Activated CD4-positive, alpha-beta memory T cell treated with anti-CD3 and anti-CD28 coated beads for 36 hours (primary cell): ENCODE measurements at regions not wholly inside any gene's neighbourhood (a gene's known extent, or its start where the extent isn't known, plus 50 kb on each side); places are given as distances from the start of the nearest gene placed in this dataset.

Source experiments
- CTCF ChIA-PET: fragments of 350-600 bp; sonication (Branson Sonifier 250); formaldehyde crosslinking; loops from one replicate; lab custom pipeline; 2021; ENCODE audit warnings: antibody characterized with exemption, inconsistent platforms; lab: Charles Lee
- POLR2A ChIA-PET: fragments of 350-600 bp; sonication (Branson Sonifier 250); formaldehyde crosslinking; loops from one replicate; lab custom pipeline; 2021; ENCODE audit warnings: antibody characterized with exemption; lab: Charles Lee
- DNase-seq: peaks from one replicate; pipeline ENCODE4 v3.0.0-alpha.2; 2020
- H3K27ac Mint-ChIP-seq: one replicate; pipeline ENCODE4 v1.8.0; 2021; ENCODE audit warnings: mixed read lengths
- H3K27me3 Mint-ChIP-seq: one replicate; pipeline ENCODE4 v1.8.0; 2021; ENCODE audit warnings: mixed read lengths
- H3K36me3 Mint-ChIP-seq: one replicate; pipeline ENCODE4 v1.8.0; 2021; ENCODE audit warnings: mixed read lengths
- H3K4me1 Mint-ChIP-seq: one replicate; pipeline ENCODE4 v1.8.0; 2021; ENCODE audit warnings: low read depth, mixed read lengths
- H3K4me3 Mint-ChIP-seq: one replicate; pipeline ENCODE4 v1.8.0; 2021; ENCODE audit warnings: mild to moderate bottlenecking, mixed read lengths
- H3K9me3 Mint-ChIP-seq: one replicate; pipeline ENCODE4 v1.8.0; 2021; ENCODE audit warnings: mixed read lengths
- intact Hi-C: fragments of 100-400 bp; cut with micrococcal nuclease; formaldehyde crosslinking; loops from one replicate; pipeline ENCODE4 v1.15.1; 2023

- Mint-ChIP-seq H3K9me3 (peaks cover 31% of the 10 kb centered on the region), H3K4me1 (no peaks in the 10 kb centered on the region), H3K36me3 (no peaks in the 10 kb centered on the region), H3K4me3 (no peak overlapping the region), H3K27me3 (no peaks in the 10 kb centered on the region), H3K27ac (no peak overlapping the region)
- intact Hi-C loops = no loop called here
- POLR2A ChIA-PET = no interaction called here
- CTCF ChIA-PET = no interaction called here
- DNase-seq = no peak
These were observed 780.3 kb downstream of the DTWD2 start for GRCh38 chr5:118208031-118208453.

GRCh38 chr5:118199801-118200200 is 788.5 kb downstream of the DTWD2 start:
- H3K36me3 Mint-ChIP-seq = no peaks in the 10 kb centered on the region
- no peaks in the 10 kb centered on the region for H3K27me3 Mint-ChIP-seq
- no peaks in the 10 kb centered on the region for H3K4me1 Mint-ChIP-seq
- CTCF ChIA-PET = no interaction called here
- intact Hi-C loops = no loop called here
- no peak for DNase-seq
- no peak overlapping the region for H3K4me3 Mint-ChIP-seq
- H3K9me3 Mint-ChIP-seq = peaks cover 5% of the 10 kb centered on the region
- H3K27ac Mint-ChIP-seq = no peak overlapping the region
- POLR2A ChIA-PET = no interaction called here

GRCh38 chr5:118196229-118196628 is 792.1 kb downstream of the DTWD2 start:
- CTCF ChIA-PET = no interaction called here

GRCh38 chr5:118195211-118195610 is 793.1 kb downstream of the DTWD2 start:
- Mint-ChIP-seq H3K27ac (no peak overlapping the region), H3K4me1 (no peaks in the 10 kb centered on the region), H3K4me3 (no peak overlapping the region), H3K36me3 (no peaks in the 10 kb centered on the region), H3K9me3 (peaks cover 2% of the 10 kb centered on the region), H3K27me3 (no peaks in the 10 kb centered on the region)
- CTCF ChIA-PET = no interaction called here
- DNase-seq = no peak
- intact Hi-C loops = no loop called here
- POLR2A ChIA-PET = no interaction called here

More at GRCh38 chr5:118196229-118196628, 792.1 kb downstream of the DTWD2 start:
- POLR2A ChIA-PET = no interaction called here
- no peak for DNase-seq
- intact Hi-C loops = no loop called here
- Mint-ChIP-seq H3K9me3 (peaks cover 2% of the 10 kb centered on the region), H3K27me3 (no peaks in the 10 kb centered on the region), H3K4me1 (no peaks in the 10 kb centered on the region), H3K36me3 (no peaks in the 10 kb centered on the region), H3K27ac (no peak overlapping the region), H3K4me3 (no peak overlapping the region)

GRCh38 chr5:118193194-118193905 is 795.0 kb downstream of the DTWD2 start:
- POLR2A ChIA-PET = no interaction called here
- peaks cover 4% of the 10 kb centered on the region for H3K9me3 Mint-ChIP-seq
- no peaks in the 10 kb centered on the region for H3K36me3 Mint-ChIP-seq
- H3K27ac Mint-ChIP-seq = no peak overlapping the region
- H3K4me1 Mint-ChIP-seq = no peaks in the 10 kb centered on the region
- intact Hi-C loops = no loop called here
- no peak overlapping the region for H3K4me3 Mint-ChIP-seq
- CTCF ChIA-PET = no interaction called here
- DNase-seq = no peak
- no peaks in the 10 kb centered on the region for H3K27me3 Mint-ChIP-seq

GRCh38 chr5:118185018-118185417 is 803.3 kb downstream of the DTWD2 start:
- no peak for DNase-seq
- ChIA-PET POLR2A (no interaction called here), CTCF (no interaction called here)
- Mint-ChIP-seq H3K4me3 (no peak overlapping the region), H3K27me3 (no peaks in the 10 kb centered on the region), H3K4me1 (no peaks in the 10 kb centered on the region), H3K9me3 (peaks cover 2% of the 10 kb centered on the region), H3K36me3 (no peaks in the 10 kb centered on the region), H3K27ac (no peak overlapping the region)
- intact Hi-C loops = no loop called here

GRCh38 chr5:118176146-118176545 is 812.2 kb downstream of the DTWD2 start:
- Mint-ChIP-seq H3K27ac (no peak overlapping the region), H3K4me1 (no peaks in the 10 kb centered on the region), H3K36me3 (no peaks in the 10 kb centered on the region), H3K27me3 (no peaks in the 10 kb centered on the region), H3K4me3 (no peak overlapping the region), H3K9me3 (peaks cover 16% of the 10 kb centered on the region)
- ChIA-PET CTCF (interaction anchor here (0.7 kb wide), 1 partner anchor 33 kb away, joined by 5 read pairs; no protein-coding TSS in a partner anchor), POLR2A (no interaction called here)
- DNase-seq = no peak
- intact Hi-C loops = no loop called here

GRCh38 chr5:118174671-118175070 is 813.7 kb downstream of the DTWD2 start:
- H3K36me3 Mint-ChIP-seq = no peaks in the 10 kb centered on the region
- DNase-seq = no peak
- no peak overlapping the region for H3K4me3 Mint-ChIP-seq
- peaks cover 16% of the 10 kb centered on the region for H3K9me3 Mint-ChIP-seq
- H3K27me3 Mint-ChIP-seq = no peaks in the 10 kb centered on the region
- H3K4me1 Mint-ChIP-seq = no peaks in the 10 kb centered on the region
- no peak overlapping the region for H3K27ac Mint-ChIP-seq
- ChIA-PET CTCF (no interaction called here), POLR2A (no interaction called here)
- intact Hi-C loops = no loop called here

- POLR2A ChIA-PET = no interaction called here
- no peak overlapping the region for H3K27ac Mint-ChIP-seq
- intact Hi-C loops = no loop called here
These were observed 815.0 kb downstream of the DTWD2 start for GRCh38 chr5:118173340-118173739.

GRCh38 chr5:118165619-118166018 is 822.7 kb downstream of the DTWD2 start:
- ChIA-PET POLR2A (no interaction called here), CTCF (no interaction called here)
- peaks cover 11% of the 10 kb centered on the region for H3K9me3 Mint-ChIP-seq
- no peak for DNase-seq
- H3K4me3 Mint-ChIP-seq = no peak overlapping the region
- intact Hi-C loops = no loop called here
- no peak overlapping the region for H3K27ac Mint-ChIP-seq
- no peaks in the 10 kb centered on the region for H3K36me3 Mint-ChIP-seq
- H3K4me1 Mint-ChIP-seq = no peaks in the 10 kb centered on the region
- H3K27me3 Mint-ChIP-seq = no peaks in the 10 kb centered on the region

More at GRCh38 chr5:118173340-118173739, 815.0 kb downstream of the DTWD2 start:
- Mint-ChIP-seq H3K4me1 (no peaks in the 10 kb centered on the region), H3K36me3 (no peaks in the 10 kb centered on the region), H3K9me3 (peaks cover 13% of the 10 kb centered on the region), H3K27me3 (no peaks in the 10 kb centered on the region), H3K4me3 (no peak overlapping the region)
- no peak for DNase-seq
- CTCF ChIA-PET = no interaction called here

- Mint-ChIP-seq H3K9me3 (peaks cover 14% of the 10 kb centered on the region), H3K4me1 (no peaks in the 10 kb centered on the region), H3K4me3 (no peak overlapping the region), H3K27ac (no peak overlapping the region), H3K27me3 (no peaks in the 10 kb centered on the region), H3K36me3 (no peaks in the 10 kb centered on the region)
- no peak for DNase-seq
- ChIA-PET CTCF (no interaction called here), POLR2A (no interaction called here)
- intact Hi-C loops = no loop called here
These were observed 832.2 kb downstream of the DTWD2 start for GRCh38 chr5:118156181-118156580.

GRCh38 chr5:118146824-118147223 is 841.5 kb downstream of the DTWD2 start:
- no peaks in the 10 kb centered on the region for H3K36me3 Mint-ChIP-seq
- intact Hi-C loops = no loop called here
- POLR2A ChIA-PET = no interaction called here
- H3K4me3 Mint-ChIP-seq = no peak overlapping the region
- CTCF ChIA-PET = no interaction called here
- H3K9me3 Mint-ChIP-seq = peaks cover 18% of the 10 kb centered on the region
- no peaks in the 10 kb centered on the region for H3K27me3 Mint-ChIP-seq
- no peak overlapping the region for H3K27ac Mint-ChIP-seq
- H3K4me1 Mint-ChIP-seq = no peaks in the 10 kb centered on the region
- no peak for DNase-seq

- peaks cover 17% of the 10 kb centered on the region for H3K9me3 Mint-ChIP-seq
- CTCF ChIA-PET = no interaction called here
- no peaks in the 10 kb centered on the region for H3K4me1 Mint-ChIP-seq
- POLR2A ChIA-PET = no interaction called here
- intact Hi-C loops = no loop called here
- no peak overlapping the region for H3K27ac Mint-ChIP-seq
- H3K27me3 Mint-ChIP-seq = no peaks in the 10 kb centered on the region
- no peaks in the 10 kb centered on the region for H3K36me3 Mint-ChIP-seq
- H3K4me3 Mint-ChIP-seq = no peak overlapping the region
- no peak for DNase-seq
These were observed 843.8 kb downstream of the DTWD2 start for GRCh38 chr5:118144540-118144939.
